ENCODE measurements at regions not wholly inside any gene's neighbourhood (a gene's known extent, or its start where the extent isn't known, plus 50 kb on each side); places are given as distances from the start of the nearest gene placed in this dataset.

DNA sequence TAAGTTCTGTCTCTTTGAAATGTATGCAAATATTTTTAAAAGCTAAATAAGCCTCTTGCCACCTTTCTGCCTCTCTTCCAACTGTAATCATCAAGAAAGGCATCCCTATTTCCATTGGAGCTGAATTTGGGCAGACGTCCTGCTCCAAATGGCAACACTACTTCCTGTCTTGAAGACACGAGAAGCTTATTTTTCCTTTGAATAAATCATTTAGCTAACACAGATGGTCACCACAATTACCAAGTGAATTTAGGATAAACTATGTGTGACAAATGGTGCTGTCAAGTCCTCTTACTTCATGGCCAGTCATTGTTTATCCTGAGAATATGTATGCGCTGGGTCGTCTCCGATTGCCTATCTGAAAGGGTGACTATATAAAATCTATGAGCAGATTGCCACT, 268.0 kb downstream of the ANKRD7 start:
- no peaks in the 10 kb centered on the region for H3K9me3 Mint-ChIP-seq (ENCODE audit: low read depth)
- H3K27ac Mint-ChIP-seq: no peak overlapping the region
- H3K36me3 Mint-ChIP-seq (ENCODE audit: low read depth): no peaks in the 10 kb centered on the region
- ChIA-PET POLR2A (no interaction called here), CTCF (no interaction called here)
- H3K27me3 Mint-ChIP-seq: no peaks in the 10 kb centered on the region
- no peak overlapping the region for H3K4me3 Mint-ChIP-seq
- ATAC-seq (no peak), DNase-seq (no peak)
- intact Hi-C loops (cut with DNase I, micrococcal nuclease): no loop called here
- H3K4me1 Mint-ChIP-seq: no peaks in the 10 kb centered on the region

DNA sequence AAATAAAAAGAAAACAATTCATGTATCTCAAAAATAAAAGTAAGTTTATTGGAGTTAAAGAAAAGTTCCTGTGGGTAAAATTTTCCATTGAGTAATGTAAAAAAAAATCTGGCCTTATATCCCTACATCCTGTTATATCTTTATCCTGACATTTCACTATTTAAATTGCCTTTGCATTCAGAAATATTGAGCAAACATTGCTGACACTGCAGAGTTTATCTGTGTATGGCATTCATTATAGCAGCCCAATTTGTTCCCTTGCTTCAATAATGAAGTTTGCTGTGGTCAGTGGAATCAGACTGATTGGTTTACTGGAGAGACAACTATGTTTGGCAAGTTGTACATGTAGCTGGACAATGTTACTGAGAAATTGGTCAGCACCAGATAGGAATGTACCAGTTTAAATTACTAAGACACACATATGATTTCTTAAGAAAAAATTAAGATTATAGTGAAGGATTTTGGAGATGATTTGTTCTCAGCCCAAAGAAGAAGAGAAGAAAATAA, 271.7 kb downstream of the ANKRD7 start:
- Mint-ChIP-seq H3K36me3 (ENCODE audit: low read depth) (no peaks in the 10 kb centered on the region), H3K27me3 (no peaks in the 10 kb centered on the region), H3K9me3 (ENCODE audit: low read depth) (no peaks in the 10 kb centered on the region), H3K4me3 (no peak overlapping the region), H3K27ac (no peak overlapping the region), H3K4me1 (no peaks in the 10 kb centered on the region)
- POLR2A ChIA-PET: no interaction called here
- DNase-seq (no peak), ATAC-seq (no peak)
- CTCF ChIA-PET: interaction anchor here (0.6 kb wide), 1 partner anchor 951 kb away, joined by 3 read pairs; no protein-coding TSS in a partner anchor
- intact Hi-C loops (cut with DNase I, micrococcal nuclease): no loop called here

DNA sequence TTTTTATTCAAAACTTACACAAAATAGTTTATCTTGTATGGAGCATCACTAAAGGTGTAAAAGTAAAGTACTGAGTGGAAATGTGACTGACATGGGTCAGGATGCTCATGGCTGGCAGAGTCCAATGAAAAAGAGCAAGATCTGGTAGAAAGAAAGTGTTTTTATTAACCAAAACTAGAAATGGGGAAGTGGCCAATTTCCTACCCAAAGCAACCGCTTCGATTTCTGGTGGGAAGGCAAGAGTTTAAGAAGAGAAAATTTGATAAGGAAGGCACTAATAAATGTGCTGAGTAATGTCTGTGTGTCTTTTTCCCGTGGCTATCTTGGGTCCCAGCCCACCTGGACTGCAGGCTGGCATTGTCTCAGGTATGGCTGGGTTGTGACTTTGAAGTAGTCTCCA, 277.7 kb downstream of the ANKRD7 start:
- Mint-ChIP-seq H3K27me3 (no peaks in the 10 kb centered on the region), H3K36me3 (ENCODE audit: low read depth) (no peaks in the 10 kb centered on the region), H3K27ac (no peak overlapping the region), H3K9me3 (ENCODE audit: low read depth) (no peaks in the 10 kb centered on the region), H3K4me3 (no peak overlapping the region), H3K4me1 (no peaks in the 10 kb centered on the region)
- intact Hi-C loops (cut with DNase I, micrococcal nuclease): no loop called here
- CTCF ChIA-PET: no interaction called here
- DNase-seq: no peak
- ATAC-seq: no peak
- POLR2A ChIA-PET: no interaction called here

DNA sequence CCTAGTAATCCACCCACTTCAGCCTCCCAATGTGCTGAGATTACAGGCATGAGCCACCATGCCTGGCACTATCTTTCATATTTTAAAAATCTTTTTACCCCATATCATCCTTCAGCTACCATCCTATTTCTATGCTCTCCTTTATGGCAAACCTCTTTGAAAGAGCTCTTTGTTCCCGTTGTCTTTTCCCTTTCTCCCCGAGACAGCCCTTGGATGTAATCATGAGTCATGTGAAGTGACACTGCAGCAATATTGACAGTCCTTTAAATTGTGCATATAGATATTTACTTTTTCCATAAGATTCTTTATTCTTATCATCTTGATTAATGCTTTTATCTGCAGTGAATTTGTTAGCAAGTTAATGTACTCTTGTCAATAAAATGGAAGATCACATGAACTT, 286.6 kb downstream of the ANKRD7 start:
- intact Hi-C loops (cut with DNase I, micrococcal nuclease): no loop called here
- ATAC-seq (no peak), DNase-seq (no peak)
- H3K36me3 Mint-ChIP-seq (ENCODE audit: low read depth): no peaks in the 10 kb centered on the region
- CTCF ChIA-PET: no interaction called here
- H3K4me3 Mint-ChIP-seq: no peak overlapping the region
- no peaks in the 10 kb centered on the region for H3K4me1 Mint-ChIP-seq
- H3K27ac Mint-ChIP-seq: no peak overlapping the region
- no peaks in the 10 kb centered on the region for H3K9me3 Mint-ChIP-seq (ENCODE audit: low read depth)
- H3K27me3 Mint-ChIP-seq: no peaks in the 10 kb centered on the region
- POLR2A ChIA-PET: no interaction called here

DNA sequence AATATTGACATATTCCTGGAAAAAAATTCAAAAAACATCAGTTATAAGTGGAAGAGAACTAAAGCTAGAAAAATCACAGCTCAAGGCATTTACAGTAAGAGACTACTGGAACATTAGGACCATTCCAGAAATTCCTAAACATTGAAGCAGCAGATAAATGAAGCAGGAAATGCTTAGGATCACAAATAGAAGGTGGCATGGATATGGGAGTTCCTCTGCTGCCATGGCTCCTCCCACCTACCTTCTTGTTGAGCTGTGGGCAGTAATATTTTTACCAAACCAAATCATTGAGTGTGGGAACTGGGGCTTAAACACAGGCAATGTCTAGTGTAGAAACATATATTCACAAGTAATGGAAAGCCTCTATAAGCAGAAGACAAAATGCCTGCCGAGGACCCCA, 292.8 kb downstream of the ANKRD7 start:
- Mint-ChIP-seq H3K4me1 (no peaks in the 10 kb centered on the region), H3K27ac (no peak overlapping the region), H3K36me3 (ENCODE audit: low read depth) (no peaks in the 10 kb centered on the region), H3K4me3 (no peak overlapping the region), H3K27me3 (no peaks in the 10 kb centered on the region), H3K9me3 (ENCODE audit: low read depth) (no peaks in the 10 kb centered on the region)
- intact Hi-C loops (cut with DNase I, micrococcal nuclease): no loop called here
- CTCF ChIA-PET: interaction anchor here (0.6 kb wide), 1 partner anchor 608 kb away, joined by 3 read pairs; no protein-coding TSS in a partner anchor
- ATAC-seq (no peak), DNase-seq (no peak)
- POLR2A ChIA-PET: no interaction called here

DNA sequence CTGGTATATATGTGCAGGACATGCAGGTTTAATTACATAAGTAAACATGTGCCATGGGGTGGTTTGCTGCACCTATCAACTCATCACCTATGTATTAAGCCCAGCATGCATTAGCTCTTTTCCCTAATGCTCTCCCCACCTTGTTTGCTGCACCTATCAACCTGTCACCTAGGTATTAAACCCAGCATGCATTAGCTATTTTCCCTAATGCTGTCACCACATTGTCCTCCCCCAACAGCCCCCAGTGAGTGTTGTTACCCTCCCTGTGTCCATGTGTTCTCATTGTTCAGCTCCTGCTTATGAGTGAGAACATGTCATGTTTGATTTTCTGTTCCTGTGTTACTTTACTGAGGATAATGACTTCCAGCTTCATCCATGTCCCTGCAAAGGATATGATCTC, 300.5 kb downstream of the ANKRD7 start:
- no peaks in the 10 kb centered on the region for H3K9me3 Mint-ChIP-seq (ENCODE audit: low read depth)
- no peaks in the 10 kb centered on the region for H3K27me3 Mint-ChIP-seq
- H3K36me3 Mint-ChIP-seq (ENCODE audit: low read depth): no peaks in the 10 kb centered on the region
- intact Hi-C loops (cut with DNase I, micrococcal nuclease): no loop called here
- ATAC-seq: no peak
- H3K4me1 Mint-ChIP-seq: no peaks in the 10 kb centered on the region
- H3K27ac Mint-ChIP-seq: no peak overlapping the region
- no peak overlapping the region for H3K4me3 Mint-ChIP-seq
- POLR2A ChIA-PET: no interaction called here
- CTCF ChIA-PET: interaction anchor here (0.7 kb wide), 1 partner anchor 1159 kb away, joined by 5 read pairs; no protein-coding TSS in a partner anchor
- no peak for DNase-seq

DNA sequence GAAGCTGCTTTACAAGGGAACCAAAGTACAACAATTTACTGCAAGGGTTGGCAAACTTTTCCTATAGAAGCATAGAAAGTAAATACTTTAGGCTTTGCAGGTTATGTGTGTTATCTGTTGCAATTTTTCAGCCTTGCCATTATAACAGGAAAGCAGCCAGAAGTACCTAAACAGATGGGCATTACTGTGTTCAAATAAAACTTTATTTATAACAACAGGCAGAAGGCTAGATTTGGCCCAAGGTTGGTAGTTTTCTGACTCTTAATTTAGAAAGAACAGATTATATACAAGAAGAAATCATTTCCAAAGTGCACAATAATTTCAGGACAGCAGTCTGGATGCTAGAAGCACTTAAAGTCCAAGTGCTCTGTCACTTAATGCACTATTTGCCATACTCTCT, 307.1 kb downstream of the ANKRD7 start:
- no peak for DNase-seq
- Mint-ChIP-seq H3K4me3 (no peak overlapping the region), H3K36me3 (ENCODE audit: low read depth) (no peaks in the 10 kb centered on the region), H3K27me3 (no peaks in the 10 kb centered on the region), H3K27ac (no peak overlapping the region), H3K9me3 (ENCODE audit: low read depth) (no peaks in the 10 kb centered on the region), H3K4me1 (no peaks in the 10 kb centered on the region)
- POLR2A ChIA-PET: no interaction called here
- CTCF ChIA-PET: interaction anchor here (0.9 kb wide), 1 partner anchor 15 kb away, joined by 3 read pairs; no protein-coding TSS in a partner anchor
- no peak for ATAC-seq
- intact Hi-C loops (cut with DNase I, micrococcal nuclease): no loop called here

DNA sequence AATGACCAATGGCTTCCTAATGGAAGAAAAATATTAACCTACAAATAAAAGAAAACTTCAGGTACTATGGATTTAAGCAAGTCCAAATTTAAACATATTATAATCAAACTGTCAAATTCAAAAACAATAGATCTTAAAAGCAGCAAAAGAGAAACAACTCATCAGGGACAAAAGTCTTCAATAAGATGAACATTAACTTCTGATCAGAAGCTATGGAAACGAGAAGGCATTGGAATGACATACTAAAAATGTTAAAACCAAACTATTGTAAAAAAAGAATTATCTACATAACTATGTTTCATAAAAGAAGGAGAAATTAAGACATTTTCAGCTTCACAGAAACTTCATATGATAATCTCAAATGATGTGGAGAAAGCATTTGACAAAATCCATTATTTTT, 334.7 kb downstream of the ANKRD7 start:
- DNase-seq (no peak), ATAC-seq (no peak)
- ChIA-PET CTCF (no interaction called here), POLR2A (no interaction called here)
- intact Hi-C loops (cut with DNase I, micrococcal nuclease): no loop called here
- no peaks in the 10 kb centered on the region for H3K36me3 Mint-ChIP-seq (ENCODE audit: low read depth)
- H3K4me3 Mint-ChIP-seq: no peak overlapping the region
- H3K4me1 Mint-ChIP-seq: no peaks in the 10 kb centered on the region
- no peaks in the 10 kb centered on the region for H3K27me3 Mint-ChIP-seq
- H3K9me3 Mint-ChIP-seq (ENCODE audit: low read depth): peaks cover 5% of the 10 kb centered on the region
- no peak overlapping the region for H3K27ac Mint-ChIP-seq

DNA sequence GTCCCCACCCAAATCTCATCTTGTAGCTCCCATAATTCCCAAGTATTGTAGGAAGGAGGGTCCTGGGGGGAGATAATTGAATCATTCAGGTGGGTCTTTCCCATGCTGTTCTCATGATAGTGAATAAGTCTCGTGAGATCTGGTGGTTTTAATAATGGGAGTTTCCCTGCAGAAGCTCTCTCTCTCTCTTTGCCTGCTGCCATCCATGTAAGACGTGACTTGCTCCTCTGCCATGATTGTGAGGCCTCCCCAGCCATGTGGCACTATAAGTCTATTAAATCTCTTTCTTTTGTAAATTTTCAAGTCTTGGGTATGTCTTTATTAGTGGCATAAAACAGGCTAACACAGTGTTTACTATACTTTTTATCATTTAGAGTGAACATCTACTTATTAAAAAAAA, 338.8 kb downstream of the ANKRD7 start:
- POLR2A ChIA-PET: no interaction called here
- H3K27ac Mint-ChIP-seq: no peak overlapping the region

DNA sequence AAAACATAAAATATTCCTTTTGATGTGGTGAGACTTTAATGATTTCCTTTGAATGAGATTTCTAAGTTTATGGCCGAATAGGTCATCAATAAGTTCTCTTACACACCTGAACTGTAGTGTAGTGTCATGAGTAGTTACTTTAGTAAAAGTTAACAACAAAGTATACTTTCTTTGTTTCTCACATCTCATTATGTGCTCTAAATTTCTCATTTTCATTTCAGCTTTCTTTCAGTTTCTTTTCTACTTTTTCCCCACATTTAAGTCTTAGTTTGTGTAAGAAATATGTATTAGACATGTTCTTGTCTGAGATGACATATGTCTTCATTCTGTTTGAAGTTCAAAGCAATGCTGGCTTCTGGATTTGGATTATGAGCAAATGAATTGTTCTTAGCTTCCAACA, 348.1 kb downstream of the ANKRD7 start:
- DNase-seq (no peak), ATAC-seq (no peak)
- no peaks in the 10 kb centered on the region for H3K4me1 Mint-ChIP-seq
- H3K36me3 Mint-ChIP-seq (ENCODE audit: low read depth): no peaks in the 10 kb centered on the region
- intact Hi-C loops (cut with DNase I, micrococcal nuclease): no loop called here
- H3K4me3 Mint-ChIP-seq: no peak overlapping the region
- no peak overlapping the region for H3K27ac Mint-ChIP-seq
- POLR2A ChIA-PET: no interaction called here
- CTCF ChIA-PET: no interaction called here
- H3K9me3 Mint-ChIP-seq (ENCODE audit: low read depth): peaks cover 3% of the 10 kb centered on the region
- no peaks in the 10 kb centered on the region for H3K27me3 Mint-ChIP-seq

More for the DNA sequence above, 338.8 kb downstream of the ANKRD7 start:
- intact Hi-C loops (cut with DNase I, micrococcal nuclease): no loop called here
- H3K9me3 Mint-ChIP-seq (ENCODE audit: low read depth): peaks cover 9% of the 10 kb centered on the region
- CTCF ChIA-PET: interaction anchor here (0.6 kb wide), 1 partner anchor 1405 kb away, joined by 3 read pairs; no protein-coding TSS in a partner anchor
- no peak overlapping the region for H3K4me3 Mint-ChIP-seq
- no peaks in the 10 kb centered on the region for H3K27me3 Mint-ChIP-seq
- no peaks in the 10 kb centered on the region for H3K4me1 Mint-ChIP-seq
- ATAC-seq (no peak), DNase-seq (no peak)
- H3K36me3 Mint-ChIP-seq (ENCODE audit: low read depth): no peaks in the 10 kb centered on the region

DNA sequence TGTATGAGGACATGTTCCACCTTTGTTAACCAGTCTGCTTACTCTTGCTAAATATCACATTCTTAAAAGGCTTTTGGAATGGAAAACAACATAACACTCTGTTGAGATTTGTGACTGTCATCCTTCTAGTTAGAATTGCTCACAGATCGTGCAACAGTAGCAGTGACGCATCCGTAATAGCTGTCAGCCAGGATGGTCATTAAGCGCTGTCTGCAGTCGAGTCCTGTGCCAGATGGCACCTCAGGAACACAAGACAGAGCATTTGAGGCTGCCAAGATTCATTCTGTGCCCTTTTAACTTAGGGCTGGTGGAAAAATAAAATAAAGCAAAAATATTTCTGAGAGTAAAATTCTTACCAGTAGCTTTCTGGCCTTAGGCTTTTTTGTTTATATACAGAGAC, 348.6 kb downstream of the ANKRD7 start:
- no peaks in the 10 kb centered on the region for H3K4me1 Mint-ChIP-seq
- CTCF ChIA-PET: no interaction called here
- H3K4me3 Mint-ChIP-seq: no peak overlapping the region
- H3K27me3 Mint-ChIP-seq: no peaks in the 10 kb centered on the region
- H3K27ac Mint-ChIP-seq: no peak overlapping the region
- no peaks in the 10 kb centered on the region for H3K36me3 Mint-ChIP-seq (ENCODE audit: low read depth)
- DNase-seq (no peak), ATAC-seq (no peak)
- intact Hi-C loops (cut with DNase I, micrococcal nuclease): no loop called here
- no peaks in the 10 kb centered on the region for H3K9me3 Mint-ChIP-seq (ENCODE audit: low read depth)
- POLR2A ChIA-PET: no interaction called here

DNA sequence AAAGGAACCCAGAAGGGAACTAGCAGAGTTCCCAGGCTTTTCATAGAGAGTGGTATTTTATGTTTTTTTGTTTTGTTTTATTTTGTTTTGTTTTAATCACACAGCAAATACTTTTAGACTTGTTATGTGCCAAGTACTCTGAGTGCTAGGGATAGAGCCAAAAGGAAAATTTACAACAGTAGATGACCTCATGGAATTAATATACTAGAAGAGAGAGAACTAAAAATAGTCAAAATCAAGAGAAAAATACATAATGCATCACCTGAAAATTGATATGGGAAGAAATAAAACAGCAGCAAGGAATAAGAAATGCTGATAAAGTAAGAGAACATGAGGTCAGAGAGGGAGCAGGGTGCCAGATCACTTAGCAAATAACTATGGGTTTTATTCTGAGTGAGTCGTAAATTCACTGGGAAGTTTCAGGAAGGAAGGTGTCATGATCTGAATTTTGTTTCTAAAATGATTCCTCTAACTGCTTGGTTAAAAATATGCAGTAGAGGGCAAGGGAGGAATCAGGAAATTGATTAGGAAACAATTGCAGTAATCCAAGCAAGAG, 351.0 kb downstream of the ANKRD7 start:
- H3K4me1 Mint-ChIP-seq: no peaks in the 10 kb centered on the region
- H3K27ac Mint-ChIP-seq: no peak overlapping the region
- no peaks in the 10 kb centered on the region for H3K36me3 Mint-ChIP-seq (ENCODE audit: low read depth)
- POLR2A ChIA-PET: no interaction called here
- H3K27me3 Mint-ChIP-seq: no peaks in the 10 kb centered on the region
- intact Hi-C loops (cut with DNase I, micrococcal nuclease): no loop called here
- CTCF ChIA-PET: no interaction called here
- no peak overlapping the region for H3K4me3 Mint-ChIP-seq
- no peak for ATAC-seq
- no peak for DNase-seq
- H3K9me3 Mint-ChIP-seq (ENCODE audit: low read depth): no peaks in the 10 kb centered on the region

All from activated CD4-positive, alpha-beta T cell treated with anti-CD3 and anti-CD28 coated beads for 36 hours (primary cell).